Effector memory CD4-positive, alpha-beta T cell (primary cell): ENCODE measurements at regions not wholly inside any gene's neighbourhood (a gene's known extent, or its start where the extent isn't known, plus 50 kb on each side); places are given as distances from the start of the nearest gene placed in this dataset.
"Not testable (repeated sequence)": the region's sequence is repeated elsewhere in the genome, so short reads cannot be mapped to it uniquely, and the experiment has no call there.

Experiments
- DNase-seq, 3 donors: peaks; one replicate each; pipeline ENCODE4 v3.0.0-alpha.2; 2020
- H3K27ac ChIP-seq: 2 replicates; pipeline ENCODE4 v1.7.0; 2013; ENCODE audit warnings: mild to moderate bottlenecking, low read length, moderate library complexity; ENCODE audit not compliant: insufficient read depth, poor library complexity, severe bottlenecking
- H3K27me3 ChIP-seq: replicated peaks from 2 replicates; pipeline ENCODE4 v1.7.0; 2013; ENCODE audit warnings: mild to moderate bottlenecking, low read length; ENCODE audit not compliant: insufficient read depth, control insufficient read depth, poor library complexity, severe bottlenecking
- H3K36me3 ChIP-seq: 2 replicates; pipeline ENCODE4 v1.7.0; 2013; ENCODE audit warnings: mild to moderate bottlenecking, low read length, moderate library complexity; ENCODE audit not compliant: control insufficient read depth, insufficient read depth
- H3K4me1 ChIP-seq: 2 replicates; pipeline ENCODE4 v1.7.0; 2013; ENCODE audit warnings: low read length, mild to moderate bottlenecking; ENCODE audit not compliant: control insufficient read depth, insufficient read depth, poor library complexity, severe bottlenecking
- H3K4me3 ChIP-seq: 2 replicates; pipeline ENCODE4 v1.7.0; 2013; ENCODE audit warnings: low read length, low read depth, mild to moderate bottlenecking; ENCODE audit not compliant: insufficient read depth, poor library complexity, severe bottlenecking
- H3K9me3 ChIP-seq: 2 replicates; pipeline ENCODE4 v1.7.0; 2013; ENCODE audit warnings: mild to moderate bottlenecking, low read length, moderate library complexity; ENCODE audit not compliant: control insufficient read depth

DNA sequence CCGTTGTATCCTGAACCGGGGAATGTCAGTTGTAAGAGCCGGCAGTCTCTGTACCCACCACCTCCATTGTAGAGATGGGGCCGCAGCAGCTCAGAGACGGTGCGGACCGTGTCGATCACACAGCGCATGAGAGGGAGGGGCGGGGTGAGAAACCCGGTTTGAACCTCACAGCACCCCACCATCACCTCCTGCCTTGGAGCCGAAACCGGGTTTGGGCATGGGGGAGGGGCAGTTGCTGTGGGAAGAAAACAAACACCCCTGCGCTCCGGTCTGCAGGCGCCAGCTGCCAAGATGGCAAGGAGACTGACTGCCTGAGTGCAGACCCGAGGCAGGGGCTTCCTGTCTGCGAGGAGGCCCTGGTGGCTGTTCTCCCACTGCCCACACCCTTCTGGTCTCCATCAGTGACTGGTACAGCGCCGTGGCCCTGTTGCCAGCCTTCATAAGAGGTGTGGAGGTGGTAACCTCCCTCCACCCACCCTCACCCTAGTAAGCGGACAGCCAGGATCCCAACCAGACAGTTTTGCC is 69.2 kb upstream of the SSBP3 start:
- Histone ChIP-seq H3K27me3 (no peaks in the 10 kb centered on the region), H3K27ac (peak overlapping the region; percentile 60), H3K9me3 (no peaks in the 10 kb centered on the region), H3K4me3 (peak overlapping the region; percentile 42), H3K4me1 (peaks cover 49% of the 10 kb centered on the region), H3K36me3 (no peaks in the 10 kb centered on the region)
- peak in 2 of 3 donors; percentile 29 to 39 for DNase-seq

DNA sequence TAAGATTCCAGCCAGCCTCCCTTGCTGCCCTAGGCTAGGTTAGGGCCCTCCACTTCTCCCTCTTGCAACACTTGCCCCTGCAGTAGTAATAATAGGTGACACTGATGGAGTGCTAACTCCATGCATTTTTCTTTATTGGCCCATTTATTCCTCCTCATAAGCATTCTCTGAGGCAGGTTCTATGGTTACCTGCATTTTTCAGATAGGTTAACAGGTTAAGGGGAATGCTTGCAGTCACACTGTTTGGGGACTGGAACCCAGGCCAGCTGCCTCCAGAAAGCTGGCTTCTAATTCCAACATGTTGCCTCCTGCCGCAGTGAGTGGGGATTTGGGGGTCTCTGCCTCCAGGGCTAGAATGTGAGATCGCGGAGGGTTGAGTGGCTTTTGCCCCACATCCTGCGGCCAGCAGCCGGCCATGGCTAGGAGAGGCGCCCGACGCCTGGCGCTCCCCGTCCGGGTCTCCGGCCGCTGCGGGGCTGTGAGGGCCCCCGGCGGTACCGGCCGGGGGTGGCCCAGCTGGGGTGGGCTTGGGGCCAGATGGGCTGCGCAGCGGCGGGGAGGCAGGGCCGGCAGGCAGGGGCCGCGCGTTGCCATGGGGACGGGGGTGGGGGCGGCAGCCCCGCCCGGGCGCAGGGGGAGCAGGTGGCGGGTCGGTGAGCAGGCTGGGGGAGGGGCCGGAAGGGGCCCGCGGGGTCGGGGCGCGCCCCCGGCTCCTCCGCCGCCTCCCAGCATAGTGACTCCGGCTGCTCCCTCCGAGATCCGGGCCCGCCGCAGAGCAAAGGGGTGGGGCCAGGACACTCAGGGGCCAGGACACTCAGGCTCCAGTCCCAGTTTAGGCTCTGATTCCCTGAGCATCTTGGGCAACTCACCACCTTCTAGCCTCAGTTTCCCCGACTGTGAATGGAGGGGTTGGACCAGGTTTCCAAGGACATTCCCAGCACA is 68.4 kb upstream of the SSBP3 start:
- peak overlapping the region; percentile 60 for H3K27ac ChIP-seq
- peak overlapping the region; percentile 42 for H3K4me3 ChIP-seq
- no peaks in the 10 kb centered on the region for H3K27me3 ChIP-seq

DNA sequence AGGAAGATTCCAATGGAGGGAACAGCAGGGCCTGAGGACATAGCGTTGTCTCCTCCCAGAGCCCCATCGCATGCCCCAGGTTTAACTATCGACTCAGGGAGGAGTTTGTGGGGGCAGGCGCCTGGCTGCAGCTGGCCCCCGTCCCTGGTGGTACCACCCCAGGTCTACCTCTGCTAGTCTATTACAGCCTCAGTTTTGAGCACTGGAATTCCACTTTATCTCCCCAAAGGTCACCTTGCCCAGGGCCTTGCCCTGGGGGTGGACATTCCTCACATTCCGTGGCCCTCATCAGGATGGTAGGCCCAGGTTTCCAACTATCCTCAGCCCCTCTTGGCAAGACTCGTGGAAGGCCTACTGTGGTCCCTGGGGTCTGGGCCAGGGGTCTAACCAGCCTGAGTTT is 65.4 kb upstream of the SSBP3 start:
- Histone ChIP-seq H3K9me3 (no peaks in the 10 kb centered on the region), H3K27me3 (no peaks in the 10 kb centered on the region), H3K27ac (no peak overlapping the region), H3K4me1 (peaks cover 24% of the 10 kb centered on the region), H3K4me3 (no peak overlapping the region), H3K36me3 (no peaks in the 10 kb centered on the region)
- no peak for DNase-seq

More for the DNA sequence above, 68.4 kb upstream of the SSBP3 start:
- Histone ChIP-seq H3K4me1 (peaks cover 41% of the 10 kb centered on the region), H3K36me3 (no peaks in the 10 kb centered on the region), H3K9me3 (no peaks in the 10 kb centered on the region)
- no peak for DNase-seq

GRCh38 chr1:54469444-54469843 is 63.2 kb upstream of the SSBP3 start:
- not testable (repeated sequence) for H3K4me3 ChIP-seq, H3K36me3 ChIP-seq, H3K9me3 ChIP-seq, H3K27me3 ChIP-seq, H3K27ac ChIP-seq, DNase-seq, H3K4me1 ChIP-seq

DNA sequence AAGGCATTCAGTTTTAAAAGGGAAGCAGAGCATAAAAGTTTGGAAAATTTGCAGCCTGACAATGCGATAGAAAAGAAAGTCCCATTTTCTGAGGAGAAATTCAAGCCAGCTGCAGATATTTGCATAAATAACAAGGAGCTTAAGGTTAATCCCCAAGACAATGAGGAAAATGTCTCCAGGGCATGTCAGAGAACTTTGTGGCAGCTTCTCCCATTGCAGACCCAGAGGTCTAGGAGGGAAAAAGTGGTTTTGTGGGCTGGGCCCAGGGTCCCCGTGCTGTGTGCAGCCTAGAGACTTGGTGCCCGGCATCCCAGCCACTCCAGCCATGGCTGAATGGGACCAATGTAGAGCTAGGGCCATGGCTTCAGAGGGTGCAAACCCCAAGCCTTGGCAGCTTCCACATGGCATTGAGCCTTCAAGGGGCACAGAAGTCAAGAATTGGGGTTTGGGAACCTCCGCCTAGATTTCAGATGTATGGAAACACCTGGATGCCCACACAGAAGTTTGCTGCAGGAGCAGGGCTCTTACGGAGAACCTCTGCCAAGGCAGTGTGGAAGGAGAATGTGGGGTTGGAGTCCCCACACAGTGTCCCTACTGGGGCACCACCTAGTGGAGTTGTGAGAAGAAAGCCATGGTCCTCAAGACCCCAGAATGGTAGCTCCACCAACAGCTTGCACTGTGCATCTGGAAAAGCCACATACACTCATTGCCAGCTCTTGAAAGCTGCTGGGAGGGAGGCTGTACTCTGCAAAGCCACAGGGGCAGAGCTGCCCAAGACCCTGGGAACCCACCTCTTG is 62.3 kb upstream of the SSBP3 start:
- H3K4me1 ChIP-seq, H3K9me3 ChIP-seq, H3K27me3 ChIP-seq, DNase-seq, H3K27ac ChIP-seq, H3K36me3 ChIP-seq, H3K4me3 ChIP-seq: not testable (repeated sequence)

DNA sequence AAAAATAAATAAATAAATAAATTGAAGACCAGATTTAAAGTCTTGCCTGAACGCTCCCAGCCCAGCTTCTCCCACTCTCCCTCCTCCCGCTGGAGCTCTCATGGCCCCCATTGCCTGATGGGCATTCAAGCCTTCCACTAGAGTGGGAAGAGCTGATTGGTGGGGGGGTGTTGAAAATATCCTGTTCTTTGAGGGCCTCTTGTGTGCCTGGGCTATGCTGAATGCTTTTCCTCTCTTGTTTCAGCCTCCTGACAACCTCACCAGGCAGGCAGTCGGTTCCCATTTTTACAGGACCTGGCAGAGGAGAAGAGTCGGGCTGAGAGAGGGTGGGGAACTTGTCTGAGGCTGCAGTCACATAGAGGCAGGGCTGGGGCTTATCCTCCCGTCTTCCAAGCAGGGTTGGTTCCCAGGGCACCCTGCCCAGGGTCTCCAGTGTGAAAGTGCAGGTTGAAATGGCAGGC is 59.2 kb upstream of the SSBP3 start:
- H3K27ac ChIP-seq: no peak overlapping the region
- H3K36me3 ChIP-seq: no peaks in the 10 kb centered on the region
- H3K27me3 ChIP-seq: no peaks in the 10 kb centered on the region
- no peak for DNase-seq
- peaks cover 20% of the 10 kb centered on the region for H3K4me1 ChIP-seq
- H3K4me3 ChIP-seq: no peak overlapping the region
- no peaks in the 10 kb centered on the region for H3K9me3 ChIP-seq

GRCh38 chr1:54464477-54465146 is 58.4 kb upstream of the SSBP3 start:
- H3K4me3 ChIP-seq: no peak overlapping the region
- DNase-seq: no peak
- H3K4me1 ChIP-seq: peaks cover 27% of the 10 kb centered on the region
- no peaks in the 10 kb centered on the region for H3K27me3 ChIP-seq
- H3K27ac ChIP-seq: no peak overlapping the region
- no peaks in the 10 kb centered on the region for H3K36me3 ChIP-seq
- H3K9me3 ChIP-seq: no peaks in the 10 kb centered on the region

DNA sequence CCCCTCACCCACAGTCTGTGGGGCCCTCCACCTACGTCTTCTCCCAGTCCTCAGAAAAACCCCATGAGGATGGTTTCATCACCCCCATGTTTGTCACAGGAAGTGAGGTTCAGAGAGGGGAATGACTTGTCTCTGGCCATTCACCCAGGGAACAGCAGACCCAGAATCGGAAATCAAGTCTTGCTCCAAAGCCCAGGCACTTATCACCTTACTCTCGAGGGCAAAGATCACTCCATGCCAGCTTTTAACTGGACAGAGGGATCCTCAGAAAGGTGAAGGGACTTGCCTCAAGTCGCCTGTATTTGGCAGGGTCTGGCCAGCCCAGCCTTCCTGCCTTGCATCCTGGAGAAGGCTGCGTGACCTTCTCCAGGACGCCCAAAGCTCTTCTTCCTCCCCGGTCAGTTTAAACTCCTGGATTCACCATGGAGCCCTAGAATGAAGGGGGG is 57.9 kb upstream of the SSBP3 start:
- H3K27me3 ChIP-seq: no peaks in the 10 kb centered on the region
- DNase-seq: no peak
- no peak overlapping the region for H3K27ac ChIP-seq
- H3K4me3 ChIP-seq: no peak overlapping the region
- H3K36me3 ChIP-seq: no peaks in the 10 kb centered on the region
- peaks cover 33% of the 10 kb centered on the region for H3K4me1 ChIP-seq
- H3K9me3 ChIP-seq: no peaks in the 10 kb centered on the region

- Histone ChIP-seq H3K4me3 (no peak overlapping the region), H3K27me3 (no peaks in the 10 kb centered on the region), H3K36me3 (no peaks in the 10 kb centered on the region), H3K4me1 (peaks cover 33% of the 10 kb centered on the region), H3K27ac (no peak overlapping the region), H3K9me3 (no peaks in the 10 kb centered on the region)
- DNase-seq: no peak
These were observed 57.3 kb upstream of the SSBP3 start for GRCh38 chr1:54463259-54464030.
